ENCODE measurements at regions not wholly inside any gene's neighbourhood (a gene's known extent, or its start where the extent isn't known, plus 50 kb on each side); places are given as distances from the start of the nearest gene placed in this dataset.
"Not testable (repeated sequence)": the region's sequence is repeated elsewhere in the genome, so short reads cannot be mapped to it uniquely, and the experiment has no call there.

DNA sequence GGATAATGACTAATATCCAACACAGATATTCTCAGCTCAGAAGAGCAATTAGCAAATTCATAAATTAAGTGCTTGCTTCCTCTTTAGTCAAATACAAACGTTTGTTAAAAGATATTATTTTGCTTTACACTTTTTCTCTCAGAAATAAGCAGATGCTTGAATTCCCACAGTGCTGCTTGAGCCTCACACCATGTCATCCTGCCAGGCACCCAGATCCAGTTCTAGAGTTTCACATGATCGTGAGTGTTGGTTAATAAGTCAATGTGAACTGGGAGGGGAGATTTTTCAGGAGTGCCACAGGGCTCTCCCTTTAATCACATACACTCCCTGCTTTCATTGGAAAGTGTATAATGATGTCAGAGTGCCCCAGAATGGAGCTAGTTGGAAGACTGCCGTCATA, 352.0 kb downstream of the OR4F29 start:
- not testable (repeated sequence) for DNase-seq (ENCODE audit: low spot score)

DNA sequence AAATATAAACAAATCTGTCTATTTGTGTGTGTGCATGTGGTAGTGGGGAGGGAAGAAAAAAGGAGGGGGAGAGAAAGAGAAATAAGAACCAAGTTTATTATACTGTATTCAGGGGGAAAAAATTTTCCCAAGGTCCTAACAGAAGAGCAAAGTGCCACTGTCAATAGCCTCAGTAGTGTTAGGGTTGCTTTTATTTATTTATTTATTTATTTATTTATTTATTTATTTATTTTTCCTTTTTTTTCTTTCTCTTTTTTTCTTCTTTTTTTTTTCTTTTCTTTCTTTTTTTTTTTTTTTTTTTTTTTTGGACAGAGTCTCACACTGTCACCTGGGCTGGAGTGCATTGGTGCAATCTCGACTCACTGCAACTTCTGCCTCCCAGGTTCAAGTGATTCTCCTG, 352.7 kb downstream of the OR4F29 start:
- not testable (repeated sequence) for DNase-seq (ENCODE audit: low spot score)

DNA sequence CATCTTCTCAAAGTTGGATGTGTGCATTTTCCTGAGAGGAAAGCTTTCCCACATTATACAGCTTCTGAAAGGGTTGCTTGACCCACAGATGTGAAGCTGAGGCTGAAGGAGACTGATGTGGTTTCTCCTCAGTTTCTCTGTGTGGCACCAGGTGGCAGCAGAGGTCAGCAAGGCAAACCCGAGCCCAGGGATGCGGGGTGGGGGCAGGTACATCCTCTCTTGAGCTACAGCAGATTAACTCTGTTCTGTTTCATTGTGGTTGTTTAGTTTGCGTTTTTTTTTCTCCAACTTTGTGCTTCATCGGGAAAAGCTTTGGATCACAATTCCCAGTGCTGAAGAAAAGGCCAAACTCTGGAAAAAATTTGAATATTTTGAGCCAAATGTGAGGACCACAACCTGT, 360.2 kb downstream of the OR4F29 start:
- not testable (repeated sequence) for DNase-seq (ENCODE audit: low spot score)

DNA sequence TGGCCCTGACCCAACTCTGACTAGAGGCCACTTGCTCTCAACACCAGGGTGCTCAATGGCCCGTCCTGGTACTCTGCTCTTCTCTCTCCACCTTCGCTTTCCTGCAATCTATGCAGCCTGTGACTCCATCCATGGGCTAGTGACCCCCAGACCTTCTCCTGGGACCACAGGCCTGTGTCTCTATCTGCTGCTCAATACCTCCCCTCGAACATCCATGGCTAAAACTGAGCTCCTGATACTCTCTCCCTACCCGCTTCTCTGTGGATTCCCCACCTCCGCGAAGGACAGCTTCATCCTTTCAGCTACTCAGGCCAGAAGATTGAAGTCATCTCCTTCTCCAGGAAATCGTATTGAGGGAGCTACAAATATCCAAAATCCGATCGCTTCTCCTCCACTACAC, 363.4 kb downstream of the OR4F29 start:
- not testable (repeated sequence) for DNase-seq (ENCODE audit: low spot score)

DNA sequence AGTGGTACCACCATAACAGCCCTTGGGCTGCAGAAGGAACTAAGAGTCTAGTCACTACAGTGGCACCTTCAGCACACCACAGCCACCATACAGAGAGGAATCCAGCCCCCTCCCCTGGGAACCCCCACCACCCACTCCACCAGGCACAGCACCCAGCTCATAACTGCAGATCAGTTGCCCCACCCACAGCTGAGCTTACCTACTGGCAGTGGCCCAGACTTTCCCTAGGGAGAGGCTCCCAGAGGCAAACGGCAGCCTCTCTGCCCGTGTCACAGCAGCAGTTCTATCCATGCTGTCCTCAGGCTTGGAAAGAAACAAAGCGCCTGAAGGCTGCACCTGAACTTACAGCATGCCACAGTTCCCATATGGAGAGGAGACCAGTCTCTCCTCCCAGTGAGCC, 372.3 kb downstream of the OR4F29 start:
- not testable (repeated sequence) for DNase-seq (ENCODE audit: low spot score)

DNA sequence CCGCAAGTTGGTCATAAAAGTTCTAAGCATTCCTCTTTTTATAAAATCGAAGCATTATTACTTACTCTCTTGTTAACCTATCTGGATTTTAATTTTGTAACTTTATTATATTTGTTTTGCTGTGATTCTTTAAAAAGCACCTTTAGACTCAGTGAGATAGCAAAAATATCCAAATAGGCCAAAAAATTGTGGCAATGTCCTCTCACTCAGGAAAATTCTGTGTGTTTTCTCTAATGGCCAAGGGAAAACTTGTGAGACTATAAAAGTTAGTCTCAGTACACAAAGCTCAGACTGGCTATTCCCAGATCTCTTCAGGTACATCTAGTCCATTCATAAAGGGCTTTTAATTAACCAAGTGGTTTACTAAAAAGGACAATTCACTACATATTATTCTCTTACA, 386.4 kb downstream of the OR4F29 start, which contains the start of gene OR4F5:
Gene OR4F5 (plus strand): TSS at position 301 of the 400 bp plus-strand sequence.
- DNase-seq (ENCODE audit: low spot score) = not testable (repeated sequence)

DNA sequence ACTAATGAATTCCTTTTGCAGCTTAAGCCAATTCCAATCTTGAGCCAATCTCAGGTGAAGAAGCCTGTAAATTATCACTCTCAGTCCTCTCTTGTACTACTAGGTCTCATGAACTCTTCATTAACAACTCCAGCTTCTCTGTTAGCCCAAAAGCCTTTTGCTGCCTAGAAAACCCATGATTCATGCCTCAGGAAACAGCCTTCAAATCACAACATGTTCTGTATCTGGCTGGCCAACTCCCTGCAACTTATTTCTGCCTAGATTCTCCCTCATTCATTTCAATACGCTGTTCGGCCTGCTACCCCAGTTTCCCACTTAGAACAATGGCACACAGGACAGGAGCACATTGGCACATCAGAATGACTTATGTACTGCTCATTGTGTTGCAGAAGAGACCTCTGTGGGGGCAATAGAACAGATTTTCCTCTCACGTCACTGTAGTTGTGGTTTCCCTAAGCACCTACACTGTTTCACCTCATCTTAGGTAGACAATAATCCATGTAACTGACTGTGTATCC, 395.4 kb downstream of the OR4F29 start:
- DNase-seq (ENCODE audit: low spot score) = not testable (repeated sequence)

DNA sequence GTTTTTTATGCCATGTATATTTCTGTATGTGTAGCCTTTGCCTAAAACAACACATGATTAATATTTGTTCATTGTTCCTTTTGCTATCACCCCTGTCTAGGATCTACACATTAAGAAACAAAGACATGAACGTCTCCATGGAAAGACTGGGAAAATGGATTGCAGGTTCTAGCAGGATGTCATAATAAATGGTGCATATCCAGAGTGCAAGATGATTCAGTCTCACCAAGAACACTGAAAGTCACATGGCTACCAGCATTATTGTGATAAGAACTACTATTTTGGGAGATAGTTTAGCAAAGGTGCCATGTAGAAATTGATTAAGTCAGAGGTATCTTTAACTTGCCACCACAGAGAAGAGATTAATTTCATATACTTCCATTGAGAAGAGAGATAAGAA, 398.3 kb downstream of the OR4F29 start:
- not testable (repeated sequence) for DNase-seq (ENCODE audit: low spot score)

DNA sequence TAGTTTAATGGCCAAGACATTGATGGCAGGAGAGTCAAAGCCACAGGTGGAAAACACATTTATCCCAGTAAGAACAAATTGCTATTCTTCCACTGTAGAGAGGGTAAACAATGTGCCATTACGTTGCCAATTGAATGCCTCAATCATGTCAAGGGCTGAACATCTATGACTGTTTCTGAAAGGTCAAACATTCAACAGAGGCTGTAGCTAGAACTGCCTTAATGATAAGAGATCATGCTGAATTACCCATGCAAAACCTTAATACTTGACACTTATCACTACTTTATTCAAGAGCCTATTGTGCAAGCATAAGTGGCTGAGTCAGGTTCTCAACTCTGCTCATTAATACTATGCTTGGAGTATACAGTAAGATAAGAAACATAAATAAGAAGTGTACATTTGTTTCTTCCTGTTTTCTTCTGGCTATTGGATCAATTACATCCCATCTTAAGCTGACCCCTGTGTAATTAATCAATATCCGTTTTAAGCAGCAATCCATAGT, 409.5 kb downstream of the OR4F29 start:
- DNase-seq (ENCODE audit: low spot score) = not testable (repeated sequence)

DNA sequence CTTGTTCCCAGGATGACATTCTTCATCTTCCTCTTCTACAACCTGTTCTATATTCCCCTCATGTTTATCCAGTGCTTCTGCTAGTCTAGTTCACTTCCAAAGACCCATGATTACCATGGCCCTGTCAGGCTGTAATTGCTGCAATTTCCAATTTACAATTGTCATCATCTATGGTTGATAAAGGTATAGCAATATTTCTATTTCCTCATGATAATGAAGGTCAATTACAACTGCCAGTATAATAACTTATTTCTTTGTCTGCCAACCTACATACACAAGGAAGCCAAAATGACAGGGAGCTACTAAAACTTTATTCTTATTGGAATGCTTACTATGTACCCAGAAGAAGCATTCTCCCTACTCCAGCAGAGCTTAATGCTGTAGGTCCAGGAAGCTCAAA, 410.3 kb downstream of the OR4F29 start:
- not testable (repeated sequence) for DNase-seq (ENCODE audit: low spot score)

DNA sequence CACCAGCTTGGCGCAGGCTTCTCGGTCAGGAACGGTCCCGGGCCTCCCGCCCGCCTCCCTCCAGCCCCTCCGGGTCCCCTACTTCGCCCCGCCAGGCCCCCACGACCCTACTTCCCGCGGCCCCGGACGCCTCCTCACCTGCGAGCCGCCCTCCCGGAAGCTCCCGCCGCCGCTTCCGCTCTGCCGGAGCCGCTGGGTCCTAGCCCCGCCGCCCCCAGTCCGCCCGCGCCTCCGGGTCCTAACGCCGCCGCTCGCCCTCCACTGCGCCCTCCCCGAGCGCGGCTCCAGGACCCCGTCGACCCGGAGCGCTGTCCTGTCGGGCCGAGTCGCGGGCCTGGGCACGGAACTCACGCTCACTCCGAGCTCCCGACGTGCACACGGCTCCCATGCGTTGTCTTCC, 422.3 kb downstream of the OR4F29 start:
- not testable (repeated sequence) for DNase-seq (ENCODE audit: low spot score)

DNA sequence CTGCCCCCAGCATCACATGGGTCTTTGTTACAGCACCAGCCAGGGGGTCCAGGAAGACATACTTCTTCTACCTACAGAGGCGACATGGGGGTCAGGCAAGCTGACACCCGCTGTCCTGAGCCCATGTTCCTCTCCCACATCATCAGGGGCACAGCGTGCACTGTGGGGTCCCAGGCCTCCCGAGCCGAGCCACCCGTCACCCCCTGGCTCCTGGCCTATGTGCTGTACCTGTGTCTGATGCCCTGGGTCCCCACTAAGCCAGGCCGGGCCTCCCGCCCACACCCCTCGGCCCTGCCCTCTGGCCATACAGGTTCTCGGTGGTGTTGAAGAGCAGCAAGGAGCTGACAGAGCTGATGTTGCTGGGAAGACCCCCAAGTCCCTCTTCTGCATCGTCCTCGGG, 434.2 kb downstream of the OR4F29 start:
- DNase-seq (ENCODE audit: low spot score) = not testable (repeated sequence)

DNA sequence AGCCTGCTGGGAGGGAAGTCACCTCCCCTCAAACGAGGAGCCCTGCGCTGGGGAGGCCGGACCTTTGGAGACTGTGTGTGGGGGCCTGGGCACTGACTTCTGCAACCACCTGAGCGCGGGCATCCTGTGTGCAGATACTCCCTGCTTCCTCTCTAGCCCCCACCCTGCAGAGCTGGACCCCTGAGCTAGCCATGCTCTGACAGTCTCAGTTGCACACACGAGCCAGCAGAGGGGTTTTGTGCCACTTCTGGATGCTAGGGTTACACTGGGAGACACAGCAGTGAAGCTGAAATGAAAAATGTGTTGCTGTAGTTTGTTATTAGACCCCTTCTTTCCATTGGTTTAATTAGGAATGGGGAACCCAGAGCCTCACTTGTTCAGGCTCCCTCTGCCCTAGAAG, 435.5 kb downstream of the OR4F29 start:
- not testable (repeated sequence) for DNase-seq (ENCODE audit: low spot score)

DNA sequence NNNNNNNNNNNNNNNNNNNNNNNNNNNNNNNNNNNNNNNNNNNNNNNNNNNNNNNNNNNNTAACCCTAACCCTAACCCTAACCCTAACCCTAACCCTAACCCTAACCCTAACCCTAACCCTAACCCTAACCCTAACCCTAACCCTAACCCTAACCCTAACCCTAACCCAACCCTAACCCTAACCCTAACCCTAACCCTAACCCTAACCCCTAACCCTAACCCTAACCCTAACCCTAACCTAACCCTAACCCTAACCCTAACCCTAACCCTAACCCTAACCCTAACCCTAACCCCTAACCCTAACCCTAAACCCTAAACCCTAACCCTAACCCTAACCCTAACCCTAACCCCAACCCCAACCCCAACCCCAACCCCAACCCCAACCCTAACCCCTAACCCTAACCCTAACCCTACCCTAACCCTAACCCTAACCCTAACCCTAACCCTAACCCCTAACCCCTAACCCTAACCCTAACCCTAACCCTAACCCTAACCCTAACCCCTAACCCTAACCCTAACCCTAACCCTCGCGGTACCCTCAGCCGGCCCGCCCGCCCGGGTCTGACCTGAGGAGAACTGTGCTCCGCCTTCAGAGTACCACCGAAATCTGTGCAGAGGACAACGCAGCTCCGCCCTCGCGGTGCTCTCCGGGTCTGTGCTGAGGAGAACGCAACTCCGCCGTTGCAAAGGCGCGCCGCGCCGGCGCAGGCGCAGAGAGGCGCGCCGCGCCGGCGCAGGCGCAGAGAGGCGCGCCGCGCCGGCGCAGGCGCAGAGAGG, 441.3 kb downstream of the OR4F29 start:
- not testable (repeated sequence) for DNase-seq (ENCODE audit: low spot score)

All from iPS-NIHi11 (cell line).